Right lung (tissue), 2 donors: ENCODE measurements at regions not wholly inside any gene's neighbourhood (a gene's known extent, or its start where the extent isn't known, plus 50 kb on each side); places are given as distances from the start of the nearest gene placed in this dataset.
"Not testable (repeated sequence)": the region's sequence is repeated elsewhere in the genome, so short reads cannot be mapped to it uniquely, and the experiment has no call there.

Experiments used
- DNase-seq, 2 donors: peaks; one replicate each; pipeline ENCODE4 v3.0.0-alpha.2; 2013

GRCh38 chr9:96133321-96134021 is 168.5 kb downstream of the HSD17B3 start:
- DNase-seq: no peak

GRCh38 chr9:96131825-96132224 is 170.2 kb downstream of the HSD17B3 start:
- DNase-seq: no peak

DNA sequence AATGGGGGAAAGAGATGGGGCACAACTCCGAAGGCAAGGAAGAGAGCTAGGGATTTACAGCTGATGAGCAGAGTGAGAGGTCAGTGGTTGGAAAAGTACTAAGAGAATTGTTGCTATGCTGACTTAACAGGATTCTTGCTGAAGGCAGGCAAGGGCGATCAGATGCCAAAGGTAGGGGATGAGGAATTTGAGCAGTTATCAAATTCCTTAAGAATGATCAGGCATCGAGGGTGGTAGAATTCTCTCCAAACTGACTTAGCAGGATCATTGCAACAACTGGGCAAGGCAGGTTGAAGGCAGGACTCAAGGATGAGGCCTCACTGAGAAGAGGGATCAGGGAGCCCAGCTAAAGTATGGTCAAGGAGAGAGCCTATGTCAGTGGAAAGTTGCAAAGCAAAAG is 171.0 kb downstream of the HSD17B3 start:
- no peak for DNase-seq

DNA sequence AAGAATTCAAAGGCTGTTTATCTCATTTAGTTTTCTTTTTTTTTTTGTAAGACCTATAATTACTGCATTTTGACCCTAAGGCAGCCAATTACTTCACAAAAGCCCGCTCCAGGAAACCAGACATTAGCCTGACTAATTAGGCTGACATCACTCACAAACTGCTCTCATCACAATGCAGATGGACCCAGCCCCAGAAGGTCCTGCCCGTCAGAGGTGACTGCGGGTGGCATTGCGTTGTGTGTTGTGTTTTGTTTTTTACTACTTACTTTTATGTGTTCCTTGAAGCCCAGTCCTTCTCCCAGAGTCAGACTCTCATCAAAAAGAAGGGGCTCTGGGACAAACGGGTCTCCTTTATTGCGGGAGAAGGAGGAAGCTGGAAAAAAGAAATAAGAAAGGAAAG is 172.2 kb downstream of the HSD17B3 start:
- DNase-seq: no peak

- no peak for DNase-seq
Observed at GRCh38 chr9:96128880-96129279, 173.1 kb downstream of the HSD17B3 start.

- peak; percentile 87 to 90 for DNase-seq
Observed at GRCh38 chr9:96126321-96126881, 175.6 kb downstream of the HSD17B3 start.

GRCh38 chr9:96125624-96126023 is 176.4 kb downstream of the HSD17B3 start:
- DNase-seq: no peak

DNA sequence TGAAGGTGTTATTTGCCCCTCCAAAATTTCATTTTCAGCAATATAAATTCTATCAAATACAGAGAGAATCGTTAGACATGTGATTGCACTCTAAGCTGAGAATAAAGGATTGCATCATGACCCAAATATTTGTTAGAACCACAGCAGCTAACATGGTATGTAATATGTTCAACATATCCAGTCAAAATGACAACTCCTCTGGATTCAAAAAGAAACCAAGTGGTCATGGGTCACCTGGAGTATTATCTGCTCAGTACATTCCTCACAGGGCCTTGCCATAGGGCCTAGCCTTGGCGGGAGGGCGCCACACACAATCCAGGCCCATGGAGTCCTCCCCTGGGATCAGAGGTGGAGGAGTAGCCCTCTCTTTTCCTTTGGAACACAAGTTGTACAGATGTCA is 179.2 kb downstream of the HSD17B3 start:
- no peak for DNase-seq

DNA sequence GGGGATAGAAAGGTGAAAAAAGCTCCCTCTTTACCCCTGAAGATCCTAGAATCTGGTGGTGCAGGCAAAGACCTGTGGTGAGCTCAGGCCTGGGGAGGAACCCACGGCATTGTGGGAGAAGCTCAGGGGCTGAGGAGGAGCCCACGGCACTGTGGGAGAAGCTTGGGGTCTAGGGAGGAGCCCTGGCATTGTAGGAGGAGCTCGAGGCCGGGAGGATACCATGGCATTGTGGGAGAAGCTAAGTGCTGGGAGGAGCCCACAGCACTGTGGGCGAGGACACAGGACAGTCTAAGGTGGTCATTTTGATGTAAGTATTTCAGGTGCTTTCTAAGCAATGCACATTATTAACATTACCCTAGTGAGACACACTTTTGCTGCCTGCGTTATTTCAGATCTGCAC is 179.7 kb downstream of the HSD17B3 start:
- DNase-seq: no peak

GRCh38 chr9:96121136-96121535 is 180.8 kb downstream of the HSD17B3 start:
- no peak for DNase-seq

DNA sequence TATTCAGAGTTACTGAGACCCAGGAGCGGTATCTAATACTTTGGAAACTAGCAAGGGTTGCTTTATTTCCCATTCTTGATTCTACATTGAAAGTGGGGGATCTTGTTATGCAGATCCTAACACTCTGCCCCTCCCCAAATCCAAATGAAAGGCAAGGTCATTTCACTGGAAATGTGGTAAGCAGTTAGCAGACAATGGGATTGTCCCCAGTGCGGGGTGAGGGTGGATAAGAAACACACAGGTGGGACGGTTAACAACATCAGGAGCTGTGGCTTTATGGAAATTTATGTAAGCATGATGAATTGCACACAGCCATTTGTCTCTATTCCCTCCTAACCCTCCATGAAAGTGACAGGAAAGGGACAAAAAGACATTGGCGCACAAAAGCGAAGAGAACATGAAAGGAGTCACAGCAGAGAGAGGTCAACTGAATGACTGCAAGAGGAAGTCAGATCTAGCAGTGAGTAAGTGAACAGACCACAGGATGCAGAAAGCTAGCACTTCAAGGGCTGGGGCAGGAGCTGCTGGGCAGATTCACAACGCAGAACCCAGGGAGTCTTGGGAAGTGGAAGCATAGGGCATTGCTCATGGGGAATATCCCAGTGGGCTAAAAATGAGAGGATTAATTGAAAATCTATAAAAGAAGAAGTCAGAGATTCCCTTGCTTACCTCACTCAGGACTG is 184.4 kb downstream of the HSD17B3 start:
- no peak for DNase-seq

DNA sequence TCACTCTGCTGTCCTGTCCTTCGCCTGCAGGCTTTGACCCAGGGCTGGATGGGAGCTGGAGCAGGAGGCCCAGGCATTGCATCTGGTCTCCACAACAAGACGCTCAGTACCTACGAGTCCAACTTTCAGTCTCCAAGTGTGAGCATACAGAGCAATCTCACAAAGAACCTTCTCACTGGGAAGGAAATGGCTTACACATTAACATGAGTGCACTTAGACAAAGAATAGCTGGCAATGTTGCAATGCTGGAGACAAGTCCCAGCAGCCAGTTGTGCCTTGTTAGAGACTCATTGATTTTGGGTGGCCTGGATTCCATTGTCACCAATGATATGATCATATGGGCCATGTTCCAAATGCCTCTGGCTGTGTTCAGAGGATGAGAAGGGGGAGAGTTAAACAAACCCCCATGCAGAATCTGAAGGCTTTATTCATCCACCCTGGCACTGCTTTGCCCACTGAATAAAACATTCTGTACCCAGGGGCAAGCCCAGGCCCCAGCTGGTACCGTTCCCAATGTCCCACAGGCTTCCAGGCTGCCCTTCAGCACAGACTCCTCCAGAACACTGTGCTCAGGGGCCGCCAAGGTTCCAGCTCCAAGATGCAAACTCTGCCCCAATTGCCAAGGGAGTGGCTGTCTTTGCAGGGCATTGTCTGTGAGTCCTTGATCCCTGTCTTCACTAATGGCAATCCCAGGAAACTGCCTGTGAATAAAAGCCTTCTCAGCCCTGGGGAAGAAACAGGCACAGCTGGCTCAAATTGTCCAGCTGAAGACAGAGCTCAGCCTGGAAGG is 185.5 kb downstream of the HSD17B3 start:
- DNase-seq: peak; percentile 92 to 96

GRCh38 chr9:96115836-96116235 is 186.1 kb downstream of the HSD17B3 start:
- DNase-seq: no peak

DNA sequence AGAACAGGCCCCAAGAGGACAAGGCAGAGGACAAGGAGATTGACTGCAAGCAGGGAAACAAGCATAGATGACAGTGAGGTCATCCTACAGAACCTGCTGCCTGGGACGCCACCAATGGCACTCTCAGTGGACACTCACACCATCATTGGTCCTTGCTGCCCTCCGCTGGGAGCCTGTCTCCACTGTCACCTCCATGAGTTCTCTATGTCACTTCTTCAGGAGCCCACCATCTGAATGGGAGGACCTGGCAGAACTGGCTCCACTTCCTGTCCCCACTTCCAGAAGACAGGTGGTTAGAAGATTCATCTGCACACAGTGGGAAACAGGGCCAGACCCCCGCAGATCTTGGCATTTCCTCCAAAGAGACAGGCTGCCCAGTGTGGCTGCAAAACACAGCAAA is 188.9 kb downstream of the HSD17B3 start:
- no peak for DNase-seq

- DNase-seq: no peak
Observed at GRCh38 chr9:96109680-96110351, 192.2 kb downstream of the HSD17B3 start.

DNA sequence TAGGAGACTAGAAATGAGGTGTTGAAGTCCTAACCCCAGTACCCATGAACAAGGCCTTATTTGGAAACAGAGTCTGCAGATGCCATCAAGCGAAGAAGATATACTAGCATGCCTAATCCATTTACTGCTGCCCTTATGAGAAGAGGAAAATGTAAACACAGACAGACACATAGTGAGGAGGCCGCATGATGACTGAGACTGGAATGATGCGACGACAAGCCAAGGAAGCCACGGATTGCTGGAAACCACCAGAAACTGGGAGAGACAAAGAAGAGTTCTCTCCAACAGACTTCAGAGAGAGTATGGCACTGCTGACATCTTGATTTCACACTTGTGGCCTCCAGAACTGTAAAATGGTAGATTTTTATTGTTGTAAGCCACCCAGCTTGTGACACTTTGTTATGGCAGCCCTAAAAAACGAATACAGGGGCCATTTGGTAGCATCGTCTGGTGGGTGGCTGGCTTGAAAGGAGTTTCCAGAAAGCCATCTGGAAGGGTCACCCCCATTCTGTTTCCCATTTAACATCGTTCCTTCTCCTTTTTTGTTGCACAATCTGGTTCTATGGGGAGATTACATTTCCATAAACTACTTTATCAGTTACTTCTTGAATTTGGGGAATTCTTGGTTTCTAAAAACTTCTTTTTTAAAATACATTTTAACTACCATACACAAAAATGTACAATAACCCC is 193.1 kb downstream of the HSD17B3 start:
- no peak for DNase-seq

DNA sequence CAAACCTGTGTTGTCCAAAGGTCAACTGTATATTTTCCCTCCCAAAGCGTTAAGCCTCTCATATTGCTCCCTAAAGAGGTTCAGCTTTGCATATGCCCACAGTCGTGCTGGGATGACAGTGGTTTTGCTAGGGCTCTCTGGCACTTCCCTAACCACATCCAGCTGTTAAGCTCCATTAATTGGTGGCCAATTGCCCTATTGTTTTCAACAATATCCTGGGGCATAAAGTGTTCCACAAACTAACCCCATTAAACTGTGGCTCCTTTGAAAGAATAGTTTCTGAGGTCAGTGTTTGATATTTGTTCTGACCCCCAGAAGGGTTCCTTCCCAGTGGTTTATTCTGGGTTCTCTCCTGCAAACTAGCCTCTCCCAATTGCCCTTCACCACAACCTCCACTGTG is 194.5 kb downstream of the HSD17B3 start:
- no peak for DNase-seq

DNA sequence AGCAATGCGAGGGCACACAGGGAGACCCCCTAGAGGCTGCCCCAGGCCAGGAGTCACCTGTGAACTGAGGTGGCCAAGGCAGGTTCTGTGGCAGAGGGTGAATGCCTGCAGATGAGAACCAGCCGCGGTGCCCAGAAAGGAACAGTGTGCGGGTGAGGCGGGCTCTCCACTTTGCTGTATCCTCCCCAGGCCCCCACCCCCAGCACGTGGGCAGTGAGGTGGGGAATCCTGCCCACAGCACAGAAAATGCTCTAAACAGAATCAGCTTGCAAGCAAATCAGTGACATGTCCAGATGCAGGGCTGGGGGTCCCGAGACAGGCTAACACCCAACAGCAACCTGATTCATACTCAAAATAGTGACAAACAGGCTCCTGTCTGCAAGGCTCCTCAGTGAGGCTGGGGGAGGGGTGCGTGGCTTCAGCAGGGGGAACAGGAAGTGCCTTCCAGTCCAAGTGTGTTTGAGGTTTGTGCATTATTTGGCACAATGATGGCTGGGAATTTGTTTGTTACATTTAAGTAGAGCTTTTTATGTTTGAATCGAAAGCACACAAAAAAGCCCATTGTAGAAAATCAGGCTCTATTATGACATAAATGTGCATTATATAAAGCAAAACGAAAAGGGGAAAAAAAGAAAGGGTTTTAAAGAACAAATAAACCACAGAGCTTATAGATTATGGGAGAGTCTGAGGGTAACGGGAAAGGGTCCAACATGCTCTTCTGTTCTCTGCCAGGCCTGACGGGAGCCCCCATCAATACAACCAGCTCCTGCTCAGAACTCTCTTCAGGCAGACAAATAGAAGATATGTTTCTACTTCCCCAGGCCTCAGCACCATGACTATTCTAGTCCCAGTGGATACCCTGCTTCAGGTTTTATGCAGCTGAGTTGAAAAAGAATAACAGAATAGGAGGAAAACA is 201.3 kb downstream of the HSD17B3 start:
- no peak for DNase-seq

- not testable (repeated sequence) for DNase-seq
Observed at GRCh38 chr9:96090630-96091029, 211.3 kb downstream of the HSD17B3 start.

DNA sequence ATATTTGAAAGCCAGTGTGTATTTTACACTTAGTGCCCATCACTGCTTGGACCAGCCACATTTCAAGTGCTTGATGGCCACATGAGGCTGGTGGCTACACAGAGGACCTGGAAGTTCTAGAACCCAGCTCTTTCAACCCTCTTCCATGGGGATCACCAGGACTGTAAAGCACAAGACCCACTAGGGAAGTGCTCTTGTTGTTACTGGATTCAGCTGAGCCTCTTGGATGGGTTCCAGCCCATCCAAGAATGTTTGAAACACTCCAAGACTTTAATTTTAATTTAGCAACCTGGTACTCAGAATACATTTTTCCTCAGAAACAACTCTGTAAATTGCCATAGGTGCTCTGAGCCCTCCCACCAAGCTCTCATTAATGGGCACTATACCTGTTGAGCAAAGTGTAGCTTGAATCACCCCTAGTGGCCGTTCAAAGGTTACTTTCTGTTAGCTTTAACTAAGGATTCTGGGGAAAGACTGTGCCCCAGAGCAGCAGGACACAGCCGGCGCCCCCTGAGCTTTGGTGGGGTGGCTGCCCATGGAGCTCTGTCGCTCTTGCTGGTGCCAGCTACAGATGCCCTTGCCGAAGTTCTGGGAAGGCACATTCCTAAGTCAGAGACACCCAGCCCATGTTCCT is 212.4 kb downstream of the HSD17B3 start:
- no peak for DNase-seq
